Epithelial cell of esophagus (primary cell): ENCODE measurements at regions not wholly inside any gene's neighbourhood (a gene's known extent, or its start where the extent isn't known, plus 50 kb on each side); places are given as distances from the start of the nearest gene placed in this dataset.

ENCODE experiments used
- DNase-seq: peaks from one replicate; pipeline ENCODE4 v3.0.0; 2010; ENCODE audit warnings: low read depth
- H3K4me3 ChIP-seq: 2 replicates; pipeline ENCODE4 v1.5.1; 2011; ENCODE audit warnings: mild to moderate bottlenecking, low read length, control low read depth
- TF ChIP-seq, protein P1 (sequence below): IDR thresholded peaks from 2 replicates; pipeline ENCODE4 v1.5.1; 2011; ENCODE audit warnings: low read depth, mild to moderate bottlenecking, low read length, control low read depth, inconsistent platforms; ENCODE audit not compliant: insufficient read depth; ENCODE audit errors: missing control alignments

DNA sequence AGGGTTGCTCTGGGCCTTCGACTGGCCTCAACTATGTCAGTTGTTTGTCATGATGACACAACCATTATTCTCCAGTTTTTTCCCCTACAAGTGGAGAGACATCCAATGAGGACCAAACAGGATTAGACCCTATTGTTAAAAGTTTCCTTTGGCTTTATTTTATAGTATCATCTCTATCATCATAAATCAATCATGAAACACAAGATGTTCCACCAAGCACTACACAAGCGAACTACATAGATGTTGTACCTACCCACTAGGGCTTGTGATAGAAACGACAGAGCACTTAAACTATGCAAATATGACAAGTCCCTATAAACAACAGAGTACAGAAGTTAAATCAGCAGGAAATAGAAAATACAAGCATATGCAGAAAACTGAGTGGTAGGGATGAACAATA, 422.5 kb upstream of the MARCKS start:
- H3K4me3 ChIP-seq = no peak overlapping the region
- DNase-seq = no peak
- TF ChIP-seq, protein P1, sequence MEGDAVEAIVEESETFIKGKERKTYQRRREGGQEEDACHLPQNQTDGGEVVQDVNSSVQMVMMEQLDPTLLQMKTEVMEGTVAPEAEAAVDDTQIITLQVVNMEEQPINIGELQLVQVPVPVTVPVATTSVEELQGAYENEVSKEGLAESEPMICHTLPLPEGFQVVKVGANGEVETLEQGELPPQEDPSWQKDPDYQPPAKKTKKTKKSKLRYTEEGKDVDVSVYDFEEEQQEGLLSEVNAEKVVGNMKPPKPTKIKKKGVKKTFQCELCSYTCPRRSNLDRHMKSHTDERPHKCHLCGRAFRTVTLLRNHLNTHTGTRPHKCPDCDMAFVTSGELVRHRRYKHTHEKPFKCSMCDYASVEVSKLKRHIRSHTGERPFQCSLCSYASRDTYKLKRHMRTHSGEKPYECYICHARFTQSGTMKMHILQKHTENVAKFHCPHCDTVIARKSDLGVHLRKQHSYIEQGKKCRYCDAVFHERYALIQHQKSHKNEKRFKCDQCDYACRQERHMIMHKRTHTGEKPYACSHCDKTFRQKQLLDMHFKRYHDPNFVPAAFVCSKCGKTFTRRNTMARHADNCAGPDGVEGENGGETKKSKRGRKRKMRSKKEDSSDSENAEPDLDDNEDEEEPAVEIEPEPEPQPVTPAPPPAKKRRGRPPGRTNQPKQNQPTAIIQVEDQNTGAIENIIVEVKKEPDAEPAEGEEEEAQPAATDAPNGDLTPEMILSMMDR = no peak

DNA sequence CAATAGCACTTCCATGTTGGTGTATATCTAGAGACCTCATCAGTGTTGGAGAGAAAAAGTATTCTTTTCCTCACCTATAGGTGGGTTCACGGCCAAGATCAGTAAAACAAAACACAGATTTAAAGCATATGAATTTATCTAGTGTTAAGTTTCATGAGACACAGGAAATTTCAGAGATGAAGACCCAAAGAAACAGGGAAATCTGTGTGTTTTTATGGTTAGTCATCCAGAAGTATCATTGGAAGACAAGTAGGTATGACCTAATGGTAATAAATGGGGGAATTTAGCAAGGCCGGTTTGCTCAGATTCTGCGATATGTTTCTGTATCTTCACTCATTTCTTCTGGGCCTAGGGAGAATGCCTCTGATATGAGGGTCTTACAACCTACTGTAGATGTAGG, 419.6 kb upstream of the MARCKS start:
- DNase-seq = no peak
- TF ChIP-seq, protein P1 = no peak
- H3K4me3 ChIP-seq = no peak overlapping the region

DNA sequence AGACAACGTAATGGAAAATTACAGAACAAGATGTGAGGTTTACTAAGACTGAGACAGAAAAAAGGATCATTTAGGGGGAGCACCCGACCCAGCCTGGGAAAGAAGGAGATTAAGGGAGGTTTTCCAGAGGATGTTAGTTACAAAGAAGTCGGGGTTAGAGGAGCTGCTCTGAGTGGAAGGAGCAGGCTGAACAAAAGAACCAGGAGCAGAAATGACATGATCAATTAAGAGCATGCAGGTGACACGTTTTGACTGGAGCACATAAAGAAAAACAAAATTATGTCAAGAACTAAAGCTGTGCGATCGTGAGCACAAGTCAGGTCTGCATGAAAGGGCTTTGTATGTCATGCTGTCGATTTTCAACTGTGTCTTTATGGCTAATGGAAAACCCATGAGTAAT, 417.3 kb upstream of the MARCKS start:
- TF ChIP-seq, protein P1 = no peak
- no peak overlapping the region for H3K4me3 ChIP-seq
- no peak for DNase-seq

DNA sequence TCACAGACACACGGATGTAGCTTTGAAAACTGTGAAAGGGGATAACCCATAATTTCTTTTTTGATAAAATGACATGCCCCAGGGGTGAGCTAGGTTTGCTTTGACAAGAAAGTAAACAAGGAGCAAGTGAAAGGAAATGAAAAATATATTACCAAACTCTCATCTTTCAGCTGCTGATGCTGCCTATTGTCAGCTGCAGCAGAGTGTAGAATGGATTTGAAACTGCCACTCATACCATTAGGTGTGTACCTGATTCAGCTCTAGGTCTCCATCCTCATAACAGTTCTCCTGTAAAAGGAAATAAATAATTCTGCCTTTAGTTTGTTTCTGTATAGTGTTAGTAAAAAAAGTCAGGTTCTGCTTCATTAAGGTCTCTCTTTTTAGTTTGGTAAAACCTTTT, 415.1 kb upstream of the MARCKS start:
- TF ChIP-seq, protein P1 = no peak
- DNase-seq = no peak

DNA sequence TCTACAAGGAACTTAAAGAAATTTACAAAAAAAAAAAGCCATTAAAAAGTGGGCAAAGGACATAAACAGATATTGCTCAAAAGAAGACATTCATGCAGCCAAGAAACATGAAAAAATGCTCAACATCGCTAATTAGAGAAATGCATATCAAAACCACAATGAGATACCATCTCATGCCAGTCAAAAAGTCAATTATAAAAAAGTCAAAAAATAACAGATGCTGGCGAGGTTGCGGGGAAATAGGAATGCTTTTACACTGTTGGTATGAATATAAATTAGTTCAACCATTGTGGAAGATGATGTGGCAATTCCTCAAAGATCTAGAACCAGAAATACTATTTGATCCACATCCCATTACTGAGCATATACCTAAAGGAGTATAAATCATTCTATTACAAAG, 411.9 kb upstream of the MARCKS start:
- H3K4me3 ChIP-seq = no peak overlapping the region
- TF ChIP-seq, protein P1 = no peak
- DNase-seq = no peak

More for the DNA sequence above, 415.1 kb upstream of the MARCKS start:
- no peak overlapping the region for H3K4me3 ChIP-seq

DNA sequence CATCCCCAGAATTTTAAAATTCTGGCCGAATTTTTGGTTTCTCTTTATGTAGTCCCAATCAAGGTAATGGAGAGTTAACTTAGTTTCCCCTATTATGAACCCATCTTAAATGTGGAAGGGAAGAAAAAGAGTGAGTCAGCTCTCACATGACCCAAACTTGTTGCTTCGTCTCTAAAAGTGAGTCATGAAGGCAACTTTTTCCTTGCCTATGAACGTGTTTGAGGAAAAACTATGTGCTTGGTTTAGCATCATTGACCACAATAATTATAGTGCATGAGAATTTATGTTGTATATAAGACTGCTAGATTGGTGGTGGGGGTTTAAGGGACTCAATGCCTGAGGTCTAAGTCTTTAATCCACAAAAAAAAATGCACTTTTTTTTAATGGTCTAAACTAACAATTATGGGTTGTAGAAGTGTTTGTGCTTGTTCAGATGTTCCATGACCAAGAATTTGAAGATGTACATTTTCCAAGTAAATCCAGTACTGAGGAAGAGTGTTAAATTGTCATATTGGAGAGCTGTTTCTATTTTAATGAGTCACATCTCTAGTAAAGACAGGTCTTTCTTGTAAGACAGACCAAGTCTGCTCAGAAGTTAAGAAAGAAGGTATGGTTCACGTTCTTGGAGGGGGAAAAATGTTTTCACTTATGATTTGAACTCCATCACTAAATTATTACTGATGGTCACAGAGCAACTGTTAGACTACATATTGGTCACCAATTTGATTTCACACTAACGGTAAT, 409.9 kb upstream of the MARCKS start:
- TF ChIP-seq, protein P1 = no peak
- peak; percentile 91 for DNase-seq

DNA sequence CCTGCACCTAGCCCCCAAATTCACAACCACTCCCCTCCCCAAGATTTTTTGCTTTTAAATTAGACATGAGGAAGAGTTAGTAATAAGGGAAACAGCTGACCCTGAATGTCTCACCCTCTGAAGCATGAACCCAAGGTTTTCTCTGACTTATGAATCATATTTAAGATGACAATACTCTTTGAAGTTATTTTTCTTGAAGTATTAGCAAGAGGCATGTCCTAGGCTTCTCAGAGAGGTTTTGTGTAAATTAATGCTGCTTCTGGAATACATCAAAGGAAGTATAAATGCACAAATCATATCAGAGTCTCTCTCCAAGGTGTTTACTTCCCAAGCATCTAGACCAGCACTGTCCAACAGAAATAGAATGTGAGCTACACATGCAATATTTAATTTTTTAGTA, 408.1 kb upstream of the MARCKS start:
- H3K4me3 ChIP-seq = no peak overlapping the region
- TF ChIP-seq, protein P1 = no peak
- peak; percentile 84 for DNase-seq

More for the DNA sequence above, 409.9 kb upstream of the MARCKS start:
- no peak overlapping the region for H3K4me3 ChIP-seq
